Activated T-cell treated with anti-CD3 and anti-CD28 coated beads, Interleukin-2, amount 50 U/mL, for 72 hours (primary cell): ENCODE measurements at regions not wholly inside any gene's neighbourhood (a gene's known extent, or its start where the extent isn't known, plus 50 kb on each side); places are given as distances from the start of the nearest gene placed in this dataset.
"Not testable (repeated sequence)": the region's sequence is repeated elsewhere in the genome, so short reads cannot be mapped to it uniquely, and the experiment has no call there.

Experiments
- ATAC-seq, 2 donors: fragments of 150-1000 bp; cut with Tn5 transposase; replicated peaks in 1 of 2; 2 replicates each; pipeline ENCODE4 v1.10.0; 2021; ENCODE audit warnings: moderate library complexity in 2 of 2, mild to moderate bottlenecking in 1 of 2
- DNase-seq, 2 donors: peaks; one replicate each; pipeline ENCODE4 v3.0.0; 2021 to 2022; ENCODE audit warnings: mixed read lengths in 1 of 2
- H3K27ac Mint-ChIP-seq: one replicate; pipeline ENCODE4 v1.8.0; 2022; ENCODE audit warnings: mild to moderate bottlenecking, moderate library complexity, mixed read lengths
- H3K27me3 Mint-ChIP-seq: one replicate; pipeline ENCODE4 v1.8.0; 2022; ENCODE audit warnings: low read depth, mixed read lengths
- H3K36me3 Mint-ChIP-seq, 2 donors: one replicate each; pipeline ENCODE4 v1.8.0; 2022; ENCODE audit warnings: mixed read lengths in 2 of 2, mild to moderate bottlenecking in 1 of 2; ENCODE audit not compliant: insufficient read depth in 2 of 2
- H3K4me1 Mint-ChIP-seq: one replicate; pipeline ENCODE4 v1.8.0; 2022; ENCODE audit warnings: low read depth, mixed read lengths
- H3K4me3 Mint-ChIP-seq, 2 donors: one replicate each; pipeline ENCODE4 v1.8.0; 2022; ENCODE audit warnings: mild to moderate bottlenecking in 2 of 2, mixed read lengths in 2 of 2, moderate library complexity in 2 of 2
- H3K9me3 Mint-ChIP-seq, 2 donors: one replicate each; pipeline ENCODE4 v1.8.0; 2022; ENCODE audit warnings: mixed read lengths in 2 of 2

- no peak overlapping the region for H3K27ac Mint-ChIP-seq
- no peak for DNase-seq
- H3K27me3 Mint-ChIP-seq, result no peaks in the 10 kb centered on the region
These were observed 86.4 kb downstream of the MSX2 start for GRCh38 chr5:174810796-174811195.

GRCh38 chr5:174807471-174807870 is 83.1 kb downstream of the MSX2 start:
- ATAC-seq, result no peak

More at GRCh38 chr5:174810796-174811195, 86.4 kb downstream of the MSX2 start:
- ATAC-seq, result no peak
- Mint-ChIP-seq H3K4me3 (no peak overlapping the region), H3K9me3 (peaks cover 2% of the 10 kb centered on the region in 2 donors), H3K36me3 (no peaks in the 10 kb centered on the region), H3K4me1 (no peaks in the 10 kb centered on the region)

GRCh38 chr5:174806729-174807128 is 82.3 kb downstream of the MSX2 start:
- Mint-ChIP-seq H3K27me3 (no peaks in the 10 kb centered on the region), H3K4me1 (no peaks in the 10 kb centered on the region), H3K27ac (no peak overlapping the region), H3K4me3 (no peak overlapping the region), H3K9me3 (no peaks in the 10 kb centered on the region), H3K36me3 (no peaks in the 10 kb centered on the region)
- ATAC-seq (no peak), DNase-seq (no peak)

More at GRCh38 chr5:174807471-174807870, 83.1 kb downstream of the MSX2 start:
- no peak overlapping the region for H3K4me3 Mint-ChIP-seq
- H3K4me1 Mint-ChIP-seq, result no peaks in the 10 kb centered on the region
- H3K27ac Mint-ChIP-seq, result no peak overlapping the region
- H3K27me3 Mint-ChIP-seq, result no peaks in the 10 kb centered on the region
- H3K9me3 Mint-ChIP-seq, result no peaks in the 10 kb centered on the region
- no peaks in the 10 kb centered on the region for H3K36me3 Mint-ChIP-seq
- DNase-seq, result no peak

GRCh38 chr5:174801798-174802197 is 77.4 kb downstream of the MSX2 start:
- no peak overlapping the region for H3K4me3 Mint-ChIP-seq
- H3K4me1 Mint-ChIP-seq, result no peaks in the 10 kb centered on the region
- H3K27me3 Mint-ChIP-seq, result peaks cover 13% of the 10 kb centered on the region
- H3K36me3 Mint-ChIP-seq, result no peaks in the 10 kb centered on the region
- no peak for ATAC-seq
- H3K27ac Mint-ChIP-seq, result no peak overlapping the region
- DNase-seq, result no peak
- no peaks in the 10 kb centered on the region for H3K9me3 Mint-ChIP-seq

- Mint-ChIP-seq H3K36me3 (no peaks in the 10 kb centered on the region), H3K4me1 (no peaks in the 10 kb centered on the region), H3K4me3 (no peak overlapping the region), H3K27me3 (peaks cover 13% of the 10 kb centered on the region), H3K27ac (no peak overlapping the region), H3K9me3 (no peaks in the 10 kb centered on the region)
- ATAC-seq, result no peak
- DNase-seq, result no peak
These were observed 76.1 kb downstream of the MSX2 start for GRCh38 chr5:174800435-174800834.

GRCh38 chr5:174799121-174799520 is 74.7 kb downstream of the MSX2 start:
- no peak for ATAC-seq
- Mint-ChIP-seq H3K9me3 (no peaks in the 10 kb centered on the region), H3K4me1 (no peaks in the 10 kb centered on the region), H3K36me3 (no peaks in the 10 kb centered on the region), H3K4me3 (no peak overlapping the region), H3K27me3 (peaks cover 13% of the 10 kb centered on the region), H3K27ac (no peak overlapping the region)
- no peak for DNase-seq

GRCh38 chr5:174798551-174798951 is 74.2 kb downstream of the MSX2 start:
- DNase-seq (no peak), ATAC-seq (no peak)
- H3K4me1 Mint-ChIP-seq, result peaks cover 3% of the 10 kb centered on the region
- H3K9me3 Mint-ChIP-seq, result no peaks in the 10 kb centered on the region
- H3K27ac Mint-ChIP-seq, result no peak overlapping the region
- H3K27me3 Mint-ChIP-seq, result peaks cover 13% of the 10 kb centered on the region
- peak overlapping the region in 1 of 2 donors; percentile 21 for H3K4me3 Mint-ChIP-seq
- H3K36me3 Mint-ChIP-seq, result no peaks in the 10 kb centered on the region

GRCh38 chr5:174796711-174797192 is 72.4 kb downstream of the MSX2 start:
- no peak overlapping the region for H3K4me3 Mint-ChIP-seq
- H3K27me3 Mint-ChIP-seq, result peaks cover 22% of the 10 kb centered on the region

GRCh38 chr5:174794931-174795672 is 70.7 kb downstream of the MSX2 start:
- Mint-ChIP-seq H3K36me3 (no peaks in the 10 kb centered on the region), H3K27me3 (peaks cover 22% of the 10 kb centered on the region), H3K4me3 (no peak overlapping the region), H3K4me1 (peaks cover 6% of the 10 kb centered on the region), H3K27ac (no peak overlapping the region), H3K9me3 (no peaks in the 10 kb centered on the region)
- no peak for ATAC-seq
- DNase-seq, result no peak

More at GRCh38 chr5:174796711-174797192, 72.4 kb downstream of the MSX2 start:
- no peak for ATAC-seq
- no peak for DNase-seq
- H3K36me3 Mint-ChIP-seq, result no peaks in the 10 kb centered on the region
- H3K27ac Mint-ChIP-seq, result no peak overlapping the region
- peaks cover 6% of the 10 kb centered on the region for H3K4me1 Mint-ChIP-seq
- no peaks in the 10 kb centered on the region for H3K9me3 Mint-ChIP-seq

- peaks cover 6% of the 10 kb centered on the region for H3K4me1 Mint-ChIP-seq
- H3K36me3 Mint-ChIP-seq, result no peaks in the 10 kb centered on the region
- ATAC-seq (peak; percentile 51 to 62), DNase-seq (peak; percentile 46 to 72)
- peaks cover 19% of the 10 kb centered on the region for H3K27me3 Mint-ChIP-seq
- no peak overlapping the region for H3K4me3 Mint-ChIP-seq
- H3K9me3 Mint-ChIP-seq, result no peaks in the 10 kb centered on the region
- no peak overlapping the region for H3K27ac Mint-ChIP-seq
These were observed 69.4 kb downstream of the MSX2 start for GRCh38 chr5:174793684-174794328.

- ATAC-seq (no peak), DNase-seq (no peak)
- Mint-ChIP-seq H3K27me3 (peaks cover 12% of the 10 kb centered on the region), H3K36me3 (no peaks in the 10 kb centered on the region), H3K27ac (no peak overlapping the region), H3K9me3 (no peaks in the 10 kb centered on the region), H3K4me3 (no peak overlapping the region), H3K4me1 (peaks cover 6% of the 10 kb centered on the region)
These were observed 68.7 kb downstream of the MSX2 start for GRCh38 chr5:174793076-174793475.

- not testable (repeated sequence) for ATAC-seq, H3K4me3 Mint-ChIP-seq, H3K9me3 Mint-ChIP-seq, H3K27ac Mint-ChIP-seq, H3K36me3 Mint-ChIP-seq, H3K27me3 Mint-ChIP-seq, H3K4me1 Mint-ChIP-seq, DNase-seq
These were observed 67.9 kb downstream of the MSX2 start for GRCh38 chr5:174792265-174792664.

GRCh38 chr5:174790906-174791305 is 66.5 kb downstream of the MSX2 start:
- Mint-ChIP-seq H3K27me3 (peaks cover 9% of the 10 kb centered on the region), H3K4me3 (no peak overlapping the region), H3K27ac (no peak overlapping the region), H3K9me3 (peaks cover 0 to 2% of the 10 kb centered on the region in 2 donors), H3K36me3 (no peaks in the 10 kb centered on the region), H3K4me1 (peaks cover 6% of the 10 kb centered on the region)
- DNase-seq (no peak), ATAC-seq (no peak)
